Vagina (tissue), 2 donors: ENCODE measurements at regions not wholly inside any gene's neighbourhood (a gene's known extent, or its start where the extent isn't known, plus 50 kb on each side); places are given as distances from the start of the nearest gene placed in this dataset.

Experiments
- CTCF ChIP-seq, 3 experiments: fragments of 450-650 bp in 2 of 3; fragments of 200-600 bp in 1 of 3; sonication (generic) in 1 of 3; IDR thresholded peaks; one replicate each; pipeline ENCODE4 v1.5.1; 2017 to 2019; ENCODE audit warnings: antibody characterized with exemption in 3 of 3, mild to moderate bottlenecking in 2 of 3, moderate library complexity in 2 of 3
- POLR2A ChIP-seq, 2 donors: fragments of 450-650 bp; IDR thresholded peaks; one replicate each; pipeline ENCODE4 v1.6.1; 2017; ENCODE audit warnings: antibody characterized with exemption in 2 of 2, mild to moderate bottlenecking in 2 of 2, moderate library complexity in 2 of 2
- POLR2AphosphoS5 ChIP-seq, 2 donors: sonication (generic); formaldehyde crosslinking; IDR thresholded peaks; one replicate each; pipeline ENCODE4 v1.9.0; 2017; ENCODE audit warnings: antibody characterized with exemption in 2 of 2, mild to moderate bottlenecking in 2 of 2, low read depth in 1 of 2; ENCODE audit not compliant: insufficient read depth in 1 of 2

GRCh38 chr14:51182131-51182565 is 57.9 kb upstream of the TMX1 start:
- TF ChIP-seq POLR2A (IDR thresholded peaks at IDR 0.05) (no peak), CTCF (IDR thresholded peaks at IDR 0.05) (no peak), POLR2AphosphoS5 (IDR thresholded peaks at IDR 0.05; ENCODE audit: insufficient read depth in 1 of 2, low read depth in 1 of 2) (no peak)
